ENCODE measurements at regions not wholly inside any gene's neighbourhood (a gene's known extent, or its start where the extent isn't known, plus 50 kb on each side); places are given as distances from the start of the nearest gene placed in this dataset.

DNA sequence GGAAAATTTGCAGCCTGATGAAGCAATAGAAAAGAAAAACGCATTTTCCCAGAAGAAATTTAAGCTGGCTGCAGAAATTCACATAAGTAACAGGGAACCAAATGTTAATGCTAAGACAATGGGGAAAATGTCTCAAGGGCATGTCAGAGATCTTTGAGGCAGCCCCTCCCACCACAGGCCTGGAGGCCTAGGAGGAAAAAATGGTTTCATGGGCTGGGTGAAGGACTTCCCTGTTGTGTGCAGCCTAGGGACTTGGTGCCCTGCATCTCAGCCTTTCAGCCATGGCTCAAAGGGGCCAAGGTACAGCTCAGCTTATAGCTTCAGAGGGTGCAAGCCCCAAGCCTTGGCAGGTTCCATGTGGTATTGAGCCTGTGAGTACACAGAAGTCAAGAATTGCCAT lies 476.1 kb upstream of the DPP6 start:
- no peaks in the 10 kb centered on the region for H3K4me1 ChIP-seq (ENCODE audit: control insufficient read depth in 1 of 2, insufficient read depth in 2 of 2, low read length in 2 of 2)
- TF ChIP-seq CTCF (IDR thresholded peaks at IDR 0.05) = no peak
- H3K4me3 Mint-ChIP-seq = no peak overlapping the region
- H3K4me3 ChIP-seq (replicated peaks in 1 of 3; ENCODE audit: low read depth in 2 of 3, low read length in 3 of 3) = no peak overlapping the region
- DNase-seq = no peak
- H3K36me3 ChIP-seq (replicated peaks in 1 of 2; ENCODE audit: control insufficient read depth in 1 of 2, insufficient read depth in 2 of 2, low read length in 2 of 2) = no peaks in the 10 kb centered on the region
- H3K9ac ChIP-seq (ENCODE audit: insufficient read depth, low read length, poor library complexity, severe bottlenecking) = no peak overlapping the region
- no peak overlapping the region for H3K27ac ChIP-seq (ENCODE audit: low read depth in 1 of 2, low read length in 2 of 2)
- no peaks in the 10 kb centered on the region for H3K27me3 Mint-ChIP-seq (ENCODE audit: low read depth in 3 of 3)
- H4K20me1 ChIP-seq (ENCODE audit: insufficient read depth, low read length) = no peaks in the 10 kb centered on the region
- H3K4me1 Mint-ChIP-seq = no peaks in the 10 kb centered on the region
- peaks cover 24 to 63% of the 10 kb centered on the region in 2 donors for H3K9me3 ChIP-seq (replicated peaks in 1 of 2; ENCODE audit: control insufficient read depth in 1 of 2, insufficient read depth in 1 of 2, low read length in 2 of 2)
- H2AFZ ChIP-seq (ENCODE audit: insufficient read depth, low read depth, low read length, poor library complexity, severe bottlenecking) = no peak overlapping the region
- H3K9me3 Mint-ChIP-seq = peaks cover 3 to 29% (median 18%) of the 10 kb centered on the region in 7 donors
- no peak overlapping the region for H3K4me2 ChIP-seq (replicated peaks; ENCODE audit: extremely low read depth, low read length, poor library complexity, severe bottlenecking)
- intact Hi-C loops (cut with micrococcal nuclease) = no loop called here
- no peak overlapping the region for H3K27ac Mint-ChIP-seq
- no CpG with 5 or more reads among the region's 1 CpG for WGBS (ENCODE audit: insufficient coverage)
- no peaks in the 10 kb centered on the region for H3K36me3 Mint-ChIP-seq
- H3K27me3 ChIP-seq (ENCODE audit: control insufficient read depth in 2 of 2, insufficient read depth in 2 of 2, low read length in 2 of 2) = no peaks in the 10 kb centered on the region
- H3K79me2 ChIP-seq (ENCODE audit: insufficient read depth, low read length) = no peaks in the 10 kb centered on the region

GRCh38 chr7:153581419-153581818 lies 470.8 kb upstream of the DPP6 start:
- Histone ChIP-seq H4K20me1 (ENCODE audit: insufficient read depth, low read length) (no peaks in the 10 kb centered on the region), H2AFZ (ENCODE audit: insufficient read depth, low read depth, low read length, poor library complexity, severe bottlenecking) (no peak overlapping the region), H3K27ac (ENCODE audit: low read depth in 1 of 2, low read length in 2 of 2) (no peak overlapping the region), H3K4me2 (replicated peaks; ENCODE audit: extremely low read depth, low read length, poor library complexity, severe bottlenecking) (no peak overlapping the region), H3K36me3 (replicated peaks in 1 of 2; ENCODE audit: control insufficient read depth in 1 of 2, insufficient read depth in 2 of 2, low read length in 2 of 2) (no peaks in the 10 kb centered on the region), H3K9me3 (replicated peaks in 1 of 2; ENCODE audit: control insufficient read depth in 1 of 2, insufficient read depth in 1 of 2, low read length in 2 of 2) (peaks cover 14 to 48% of the 10 kb centered on the region in 2 donors), H3K79me2 (ENCODE audit: insufficient read depth, low read length) (no peaks in the 10 kb centered on the region), H3K27me3 (ENCODE audit: control insufficient read depth in 2 of 2, insufficient read depth in 2 of 2, low read length in 2 of 2) (no peaks in the 10 kb centered on the region), H3K4me1 (ENCODE audit: control insufficient read depth in 1 of 2, insufficient read depth in 2 of 2, low read length in 2 of 2) (no peaks in the 10 kb centered on the region), H3K9ac (ENCODE audit: insufficient read depth, low read length, poor library complexity, severe bottlenecking) (no peak overlapping the region), H3K4me3 (replicated peaks in 1 of 3; ENCODE audit: low read depth in 2 of 3, low read length in 3 of 3) (no peak overlapping the region)
- Mint-ChIP-seq H3K27me3 (ENCODE audit: low read depth in 3 of 3) (peaks cover 0 to 2% (median 0%) of the 10 kb centered on the region in 3 donors), H3K4me3 (no peak overlapping the region), H3K4me1 (no peaks in the 10 kb centered on the region), H3K9me3 (peaks cover 4 to 25% (median 10%) of the 10 kb centered on the region in 7 donors), H3K27ac (no peak overlapping the region), H3K36me3 (no peaks in the 10 kb centered on the region)
- TF ChIP-seq CTCF (IDR thresholded peaks at IDR 0.05) = no peak
- no CpG with 5 or more reads among the region's 3 CpGs for WGBS (ENCODE audit: insufficient coverage)
- no peak for DNase-seq
- intact Hi-C loops (cut with micrococcal nuclease) = no loop called here

Data from CD14-positive monocyte (primary cell).